ENCODE measurements at regions not wholly inside any gene's neighbourhood (a gene's known extent, or its start where the extent isn't known, plus 50 kb on each side); places are given as distances from the start of the nearest gene placed in this dataset.

- BruUV-seq (replicated peaks) = no TSS peak
- CTCF ChIA-PET = no interaction called here
- no peak overlapping the region for H2AFZ ChIP-seq (ENCODE audit: low read depth, low read length)
- no peak overlapping the region for H3K4me2 ChIP-seq (ENCODE audit: insufficient read depth, low read length)
- H3K4me1 ChIP-seq (ENCODE audit: control insufficient read depth, extremely low read depth, insufficient read depth, low read length) = no peaks in the 10 kb centered on the region
- dilution Hi-C loops (cut with MboI; ENCODE audit: extremely low pct_ligation_motif_present, low sequenced_read_pairs) (no loop called here), intact Hi-C loops (cut with micrococcal nuclease) (no loop called here)
- POLR2A ChIA-PET = no interaction called here
- no peaks in the 10 kb centered on the region for H3K9me1 ChIP-seq (replicated peaks; ENCODE audit: control insufficient read depth, extremely low read depth, insufficient read depth, low read length)
- H3K9ac ChIP-seq (replicated peaks; ENCODE audit: extremely low read depth, insufficient read depth, low read length) = no peak overlapping the region
- peaks cover 2% of the 10 kb centered on the region for H3K9me3 ChIP-seq (replicated peaks; ENCODE audit: control insufficient read depth, insufficient read depth, low read length)
- H3K27ac ChIP-seq (ENCODE audit: insufficient read depth, low read depth, low read length) = no peak overlapping the region
- no peaks in the 10 kb centered on the region for H4K20me1 ChIP-seq (replicated peaks; ENCODE audit: control insufficient read depth, extremely low read depth, insufficient read depth, low read length)
- H3K79me2 ChIP-seq (ENCODE audit: control insufficient read depth, insufficient read depth, low read length) = no peaks in the 10 kb centered on the region
- no peaks in the 10 kb centered on the region for H3K27me3 ChIP-seq (ENCODE audit: control insufficient read depth in 2 of 2, insufficient read depth in 2 of 2, low read length in 2 of 2)
- TF ChIP-seq FOS (IDR thresholded peaks at IDR 0.05; ENCODE audit: borderline replicate concordance, insufficient read depth, low read length) = no peak
- no peak for TF ChIP-seq CTCF (IDR thresholded peaks at IDR 0.05; ENCODE audit: extremely low read depth in 1 of 2, insufficient read depth in 1 of 2, low read depth in 1 of 2, low read length in 2 of 2)
- no peak for TF ChIP-seq POLR2A (IDR thresholded peaks at IDR 0.05; ENCODE audit: low read depth, low read length)
- no peak for TF ChIP-seq JUN (IDR thresholded peaks at IDR 0.05; ENCODE audit: borderline replicate concordance, insufficient read depth, insufficient read length, low read depth)
- no peak for TF ChIP-seq POLR2AphosphoS5 (IDR thresholded peaks at IDR 0.05; ENCODE audit: insufficient read depth, low read depth, low read length)
- TF ChIP-seq EZH2 (IDR thresholded peaks at IDR 0.05; ENCODE audit: borderline replicate concordance, low read depth, low read length, severe bottlenecking) = no peak
- TF ChIP-seq GATA2 (IDR thresholded peaks at IDR 0.05; ENCODE audit: insufficient read depth, insufficient read length, low read depth, low read length) = no peak
- no peak for TF ChIP-seq MYC (IDR thresholded peaks at IDR 0.05; ENCODE audit: low read depth, low read length)
- TF ChIP-seq MAX (IDR thresholded peaks at IDR 0.05; ENCODE audit: insufficient read depth, insufficient read length) = no peak
- DNase-seq (ENCODE audit: low read depth, low spot score) = no peak
- H3K36me3 ChIP-seq (ENCODE audit: control insufficient read depth in 2 of 2, extremely low read depth in 1 of 2, insufficient read depth in 2 of 2, low read length in 2 of 2) = no peaks in the 10 kb centered on the region
- no peak for FAIRE-seq
- no peak overlapping the region for H3K4me3 ChIP-seq (replicated peaks in 1 of 3; ENCODE audit: insufficient read depth in 1 of 3, low read depth in 1 of 3, low read length in 3 of 3)
These were observed 189.6 kb downstream of the ICE1 start for GRCh38 chr5:5612096-5612495.
